HepG2 (cell line): ENCODE measurements at regions not wholly inside any gene's neighbourhood (a gene's known extent, or its start where the extent isn't known, plus 50 kb on each side); places are given as distances from the start of the nearest gene placed in this dataset.

Source experiments
- ATAC-seq: fragments of 200-7000 bp; cut with Tn5 transposase; 3 replicates; pipeline ENCODE4 v1.9.1; 2020; ENCODE audit warnings: mild to moderate bottlenecking, moderate library complexity
- BruUV-seq: library from RNA; stranded (reverse); fragments of 400-500 nt; replicated peaks from 2 replicates; lab custom pipeline; 2021; lab: Mats Ljungman, UMichigan
- CTCF ChIA-PET: fragments of 300-600 bp; formaldehyde crosslinking; extraction: SDS; loops from one replicate; lab custom pipeline; 2021; ENCODE audit warnings: low total read pairs, inconsistent platforms, low intra/inter-chr PET ratio; lab: Yijun Ruan, JAX
- POLR2A ChIA-PET: fragments of 350-600 bp; sonication (Branson Sonifier 250); formaldehyde crosslinking; loops from one replicate; lab custom pipeline; 2020; ENCODE audit warnings: antibody characterized with exemption, inconsistent platforms; lab: Yijun Ruan, JAX
- DNase-seq: peaks from one replicate; pipeline ENCODE4 v3.0.0-alpha.2; 2015; ENCODE audit warnings: low spot score
- FAIRE-seq: peaks from 3 replicates; lab custom pipeline; 2011; peaks lifted over from hg19 to GRCh38; lab: Jason Lieb, UNC
- H2AFZ ChIP-seq: one replicate; pipeline ENCODE4 v1.6.1; 2011; ENCODE audit warnings: low read length, inconsistent platforms
- H3K27ac ChIP-seq: fragments of 300-600 bp; 3 replicates; pipeline ENCODE4 v1.8.0; 2011; ENCODE audit warnings: mixed run types, mild to moderate bottlenecking, mixed read lengths, low read length, inconsistent platforms; ENCODE audit not compliant: insufficient read depth; ENCODE audit errors: extremely low read length
- H3K27me3 ChIP-seq, 2 experiments: fragments of 200-600 bp in 1 of 2; 2 replicates in 1 of 2; 3 replicates in 1 of 2; pipeline versions ENCODE4 v1.6.0 to v1.8.0; 2011; ENCODE audit warnings: low read length in 2 of 2, mild to moderate bottlenecking in 2 of 2, moderate library complexity in 2 of 2, inconsistent platforms in 1 of 2; ENCODE audit not compliant: insufficient read depth in 2 of 2, control insufficient read depth in 1 of 2
- H3K36me3 ChIP-seq, 2 experiments: fragments of 200-600 bp in 1 of 2; replicated peaks in 1 of 2; 2 replicates in 1 of 2; 3 replicates in 1 of 2; pipeline versions ENCODE4 v1.5.1 to v1.8.0; 2011; ENCODE audit warnings: low read length in 2 of 2, inconsistent platforms in 1 of 2; ENCODE audit not compliant: insufficient read depth in 2 of 2, control insufficient read depth in 1 of 2
- H3K4me1 ChIP-seq: 2 replicates; pipeline ENCODE4 v1.5.1; 2012; ENCODE audit warnings: low read length, inconsistent platforms; ENCODE audit not compliant: insufficient read depth
- H3K4me2 ChIP-seq: 2 replicates; pipeline ENCODE4 v1.6.0; 2011; ENCODE audit warnings: low read depth, low read length, inconsistent platforms
- H3K4me3 ChIP-seq, 3 experiments: fragments of 200-600 bp in 1 of 3; sonication (generic), shearing (Covaris generic) in 1 of 3; replicated peaks in 1 of 3; 2 replicates each; pipeline ENCODE4 v1.5.1; 2011 to 2016; ENCODE audit warnings: low read length in 3 of 3, inconsistent platforms in 2 of 3, low read depth in 2 of 3, mild to moderate bottlenecking in 2 of 3, control low read depth in 1 of 3, mixed read lengths in 1 of 3; ENCODE audit not compliant: insufficient read depth in 1 of 3
- H3K79me2 ChIP-seq: one replicate; pipeline ENCODE4 v1.6.1; 2011; ENCODE audit warnings: low read length, inconsistent platforms; ENCODE audit not compliant: insufficient read depth
- H3K9ac ChIP-seq: 2 replicates; pipeline ENCODE4 v1.6.0; 2011; ENCODE audit warnings: mild to moderate bottlenecking, low read depth, low read length, inconsistent platforms; ENCODE audit not compliant: insufficient read depth
- H3K9me3 ChIP-seq: 2 replicates; pipeline ENCODE4 v1.5.1; 2012; ENCODE audit warnings: mild to moderate bottlenecking, low read length
- H4K20me1 ChIP-seq: 2 replicates; pipeline ENCODE4 v1.6.0; 2011; ENCODE audit warnings: inconsistent platforms, mild to moderate bottlenecking, low read length, moderate library complexity; ENCODE audit not compliant: insufficient read depth
- ARID2 ChIP-seq: sonication (generic); formaldehyde crosslinking; IDR thresholded peaks from 2 replicates; pipeline ENCODE4 v1.8.1; 2022; ENCODE audit warnings: mild to moderate bottlenecking, missing genetic modification reagents, borderline replicate concordance
- CBFB ChIP-seq: sonication (generic); formaldehyde crosslinking; IDR thresholded peaks from 2 replicates; pipeline ENCODE4 v1.4.0; 2020; ENCODE audit warnings: missing genetic modification reagents
- FOXO1 ChIP-seq: sonication (generic); formaldehyde crosslinking; IDR thresholded peaks from 2 replicates; pipeline ENCODE4 v1.4.0; 2020; ENCODE audit warnings: missing genetic modification reagents
- GPN1 ChIP-seq: sonication (generic); formaldehyde crosslinking; IDR thresholded peaks from 2 replicates; pipeline ENCODE4 v1.5.1; 2020; ENCODE audit warnings: missing genetic modification reagents, borderline replicate concordance
- GZF1 ChIP-seq: sonication (generic); formaldehyde crosslinking; IDR thresholded peaks from 2 replicates; pipeline ENCODE4 v1.5.1; 2020; ENCODE audit warnings: mild to moderate bottlenecking, missing genetic modification reagents
- HIC2 ChIP-seq: sonication (generic); formaldehyde crosslinking; IDR thresholded peaks from 2 replicates; pipeline ENCODE4 v1.9.0; 2022; ENCODE audit warnings: low read depth, missing genetic modification reagents
- KLF15 ChIP-seq: sonication (generic); formaldehyde crosslinking; IDR thresholded peaks from 2 replicates; pipeline ENCODE4 v1.8.1; 2023; ENCODE audit warnings: borderline replicate concordance, mild to moderate bottlenecking, inconsistent platforms, missing genetic modification reagents, mixed read lengths
- MYNN ChIP-seq: sonication (generic); formaldehyde crosslinking; IDR thresholded peaks from 2 replicates; pipeline ENCODE4 v1.4.0; 2020; ENCODE audit warnings: mild to moderate bottlenecking, low read depth, missing genetic modification reagents
- POGZ ChIP-seq: sonication (generic); formaldehyde crosslinking; IDR thresholded peaks from 2 replicates; pipeline ENCODE4 v1.4.0; 2020; ENCODE audit warnings: mild to moderate bottlenecking, missing genetic modification reagents
- POLR2AphosphoS2 ChIP-seq: IDR thresholded peaks from 2 replicates; pipeline ENCODE4 v1.6.1; 2011; ENCODE audit warnings: low read depth, low read length, improper control_type of control experiment
- SAFB2 ChIP-seq: sonication (generic); formaldehyde crosslinking; IDR thresholded peaks from 2 replicates; pipeline ENCODE4 v1.5.1; 2020; ENCODE audit warnings: missing genetic modification reagents, low read depth, mild to moderate bottlenecking, borderline replicate concordance
- WIZ ChIP-seq: sonication (generic); formaldehyde crosslinking; IDR thresholded peaks from 2 replicates; pipeline ENCODE4 v1.5.1; 2020; ENCODE audit warnings: mild to moderate bottlenecking, missing genetic modification reagents
- ZBTB25 ChIP-seq: IDR thresholded peaks from 2 replicates; pipeline ENCODE4 v1.6.1; 2018; ENCODE audit warnings: missing genetic modification reagents
- ZEB1 ChIP-seq: IDR thresholded peaks from 2 replicates; pipeline ENCODE4 v1.6.1; 2012; ENCODE audit warnings: mild to moderate bottlenecking, low read depth, inconsistent platforms; ENCODE audit not compliant: insufficient replicate concordance
- ZNF614 ChIP-seq: IDR thresholded peaks from 2 replicates; pipeline ENCODE4 v1.6.1; 2018; ENCODE audit warnings: missing biosample characterization, missing genetic modification reagents, inconsistent platforms, borderline replicate concordance
- ZNF672 ChIP-seq: sonication (generic); formaldehyde crosslinking; IDR thresholded peaks from 2 replicates; pipeline ENCODE4 v1.8.1; 2022; ENCODE audit warnings: missing genetic modification reagents
- ZNF720 ChIP-seq: sonication (generic); formaldehyde crosslinking; IDR thresholded peaks from 2 replicates; pipeline ENCODE4 v1.4.0; 2020; ENCODE audit warnings: missing genetic modification reagents
- ZSCAN21 ChIP-seq: sonication (generic); formaldehyde crosslinking; IDR thresholded peaks from 2 replicates; pipeline ENCODE4 v1.8.0; 2022; ENCODE audit warnings: mild to moderate bottlenecking, missing genetic modification reagents, moderate library complexity, borderline replicate concordance
- WGBS: methylation state at CpG from one replicate; pipeline ENCODE4 v1.1.6; 2017; ENCODE audit warnings: low lambda C conversion rate; 5-methylcytosine and 5-hydroxymethylcytosine counted together
- in situ Hi-C: cut with HindIII; loops from 2 replicates; pipeline ENCODE4 v1.10.0; 2017; ENCODE audit warnings: low pct_unique_long_range_greater_than_20kb; ENCODE audit not compliant: extremely low pct_ligation_motif_present
- intact Hi-C: fragments of 100-400 bp; cut with micrococcal nuclease; formaldehyde crosslinking; loops from one replicate; pipeline ENCODE4 v1.10.0; 2022; ENCODE audit not compliant: unreplicated experiment
- TF ChIP-seq, protein P1 (sequence below): sonication (generic); formaldehyde crosslinking; conservative IDR thresholded peaks from 2 replicates; pipeline ENCODE4 v1.4.0; 2020; ENCODE audit warnings: missing genetic modification reagents

DNA sequence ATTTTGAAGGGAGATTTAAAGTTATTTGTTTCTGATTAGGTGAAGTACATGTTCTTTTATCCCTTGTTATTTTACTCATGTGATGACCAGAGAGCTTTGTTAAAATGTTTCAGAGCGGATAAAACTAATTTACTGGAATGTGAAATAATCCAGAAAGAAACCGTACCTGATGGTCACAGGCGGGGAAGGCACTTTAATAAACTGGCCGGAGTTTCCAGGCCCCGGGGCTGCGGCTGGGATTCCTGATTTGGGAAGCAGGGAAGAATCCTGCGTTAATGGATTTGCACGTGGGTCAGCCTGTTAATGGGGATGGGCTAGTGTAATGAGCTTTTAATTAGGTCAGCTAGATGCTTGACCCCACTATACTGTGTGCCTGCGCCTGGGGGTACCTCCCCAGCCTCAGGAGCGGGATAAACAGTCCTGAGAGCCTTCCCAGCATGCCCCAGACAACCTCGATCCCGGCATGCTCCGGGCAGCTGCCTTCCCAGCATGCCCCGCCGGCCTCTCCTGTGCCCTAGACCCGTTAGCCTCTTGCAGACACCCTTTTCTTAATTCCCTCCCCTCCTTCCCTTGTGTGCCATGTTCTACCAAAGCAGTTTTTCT, 208.6 kb upstream of the CDKN3 start:
- no peaks in the 10 kb centered on the region for H3K27me3 ChIP-seq
- ATAC-seq (no peak), DNase-seq (no peak), FAIRE-seq (no peak)
- no peaks in the 10 kb centered on the region for H3K36me3 ChIP-seq
- no peaks in the 10 kb centered on the region for H3K9me3 ChIP-seq
- no peak overlapping the region for H2AFZ ChIP-seq
- no peak overlapping the region for H3K9ac ChIP-seq
- no peak overlapping the region for H3K4me3 ChIP-seq
- CTCF ChIA-PET, result no interaction called here
- no TSS peak for BruUV-seq
- intact Hi-C loops, result no loop called here
- no peak overlapping the region for H3K27ac ChIP-seq
- no peaks in the 10 kb centered on the region for H3K79me2 ChIP-seq
- no peaks in the 10 kb centered on the region for H4K20me1 ChIP-seq
- POLR2A ChIA-PET, result no interaction called here
- in situ Hi-C loops, result no loop called here
- WGBS, result 97% methylated on average over 16 of the region's 16 CpGs
- TF ChIP-seq ZBTB25 (CRISPR knock-in tag), result no peak
- TF ChIP-seq MYNN (CRISPR knock-in tag), result no peak
- no peak for TF ChIP-seq SAFB2 (CRISPR knock-in tag)
- no peak for TF ChIP-seq ZNF672 (CRISPR knock-in tag)
- TF ChIP-seq GZF1 (CRISPR knock-in tag), result no peak
- no peak for TF ChIP-seq GPN1 (CRISPR knock-in tag)
- no peak for TF ChIP-seq KLF15 (CRISPR knock-in tag)
- TF ChIP-seq HIC2 (CRISPR knock-in tag), result no peak
- no peak for TF ChIP-seq CBFB (CRISPR knock-in tag)
- no peak for TF ChIP-seq ZNF614
- TF ChIP-seq WIZ, result no peak
- TF ChIP-seq POGZ (CRISPR knock-in tag), result no peak
- no peak for TF ChIP-seq ZNF720
- no peak for TF ChIP-seq FOXO1 (CRISPR knock-in tag)
- no peak for TF ChIP-seq ZEB1
- no peak for TF ChIP-seq ARID2
- TF ChIP-seq ZSCAN21 (CRISPR knock-in tag), result no peak
- TF ChIP-seq, protein P1, sequence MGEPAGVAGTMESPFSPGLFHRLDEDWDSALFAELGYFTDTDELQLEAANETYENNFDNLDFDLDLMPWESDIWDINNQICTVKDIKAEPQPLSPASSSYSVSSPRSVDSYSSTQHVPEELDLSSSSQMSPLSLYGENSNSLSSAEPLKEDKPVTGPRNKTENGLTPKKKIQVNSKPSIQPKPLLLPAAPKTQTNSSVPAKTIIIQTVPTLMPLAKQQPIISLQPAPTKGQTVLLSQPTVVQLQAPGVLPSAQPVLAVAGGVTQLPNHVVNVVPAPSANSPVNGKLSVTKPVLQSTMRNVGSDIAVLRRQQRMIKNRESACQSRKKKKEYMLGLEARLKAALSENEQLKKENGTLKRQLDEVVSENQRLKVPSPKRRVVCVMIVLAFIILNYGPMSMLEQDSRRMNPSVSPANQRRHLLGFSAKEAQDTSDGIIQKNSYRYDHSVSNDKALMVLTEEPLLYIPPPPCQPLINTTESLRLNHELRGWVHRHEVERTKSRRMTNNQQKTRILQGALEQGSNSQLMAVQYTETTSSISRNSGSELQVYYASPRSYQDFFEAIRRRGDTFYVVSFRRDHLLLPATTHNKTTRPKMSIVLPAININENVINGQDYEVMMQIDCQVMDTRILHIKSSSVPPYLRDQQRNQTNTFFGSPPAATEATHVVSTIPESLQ, result no peak
- no peak for TF ChIP-seq POLR2AphosphoS2
- peaks cover 22% of the 10 kb centered on the region for H3K4me1 ChIP-seq
- H3K4me2 ChIP-seq, result no peak overlapping the region
